Esophagus muscularis mucosa (tissue), 4 donors: ENCODE measurements at regions not wholly inside any gene's neighbourhood (a gene's known extent, or its start where the extent isn't known, plus 50 kb on each side); places are given as distances from the start of the nearest gene placed in this dataset.

Source experiments
- CTCF ChIP-seq, 3 experiments: fragments of 200-600 bp in 2 of 3; fragments of 450-650 bp in 1 of 3; sonication (generic) in 2 of 3; IDR thresholded peaks; one replicate each; pipeline ENCODE4 v1.5.1; 2017 to 2019; ENCODE audit warnings: antibody characterized with exemption in 3 of 3, mild to moderate bottlenecking in 2 of 3, moderate library complexity in 1 of 3
- EP300 ChIP-seq: sonication (generic); formaldehyde crosslinking; IDR thresholded peaks from one replicate; pipeline ENCODE4 v1.6.1; 2017; ENCODE audit warnings: antibody characterized with exemption
- POLR2A ChIP-seq: fragments of 450-650 bp; IDR thresholded peaks from one replicate; pipeline ENCODE4 v1.6.1; 2017; ENCODE audit warnings: antibody characterized with exemption, moderate library complexity, mild to moderate bottlenecking, low read depth
- POLR2AphosphoS5 ChIP-seq, 2 donors: sonication (generic); formaldehyde crosslinking; IDR thresholded peaks; one replicate each; pipeline ENCODE4 v1.6.1; 2017; ENCODE audit warnings: antibody characterized with exemption in 2 of 2

GRCh38 chr4:124061413-124061812 lies 651.1 kb downstream of the ANKRD50 start:
- TF ChIP-seq CTCF (IDR thresholded peaks at IDR 0.05) (no peak), POLR2AphosphoS5 (IDR thresholded peaks at IDR 0.05) (no peak), POLR2A (no peak), EP300 (no peak)
